IMR-90 (cell line): ENCODE measurements at regions not wholly inside any gene's neighbourhood (a gene's known extent, or its start where the extent isn't known, plus 50 kb on each side); places are given as distances from the start of the nearest gene placed in this dataset.

Experiments used
- ATAC-seq: fragments of 200-7000 bp; cut with Tn5 transposase; 2 replicates; pipeline ENCODE4 v1.9.1; 2020; ENCODE audit warnings: low read depth, mild to moderate bottlenecking, moderate library complexity
- BruUV-seq: library from RNA; stranded (reverse); fragments of 400-500 nt; replicated peaks from 2 replicates; lab custom pipeline; 2021; lab: Mats Ljungman, UMichigan
- CTCF ChIA-PET: fragments of 300-600 bp; formaldehyde crosslinking; extraction: SDS; loops from one replicate; lab custom pipeline; 2021; ENCODE audit warnings: antibody characterized with exemption; lab: Yijun Ruan, JAX
- POLR2A ChIA-PET: fragments of 300-600 bp; sonication (Branson Sonifier 250); formaldehyde crosslinking; loops from one replicate; lab custom pipeline; 2022; ENCODE audit warnings: antibody characterized with exemption; ENCODE audit not compliant: unreplicated experiment; lab: Charles Lee
- DNase-seq: peaks from one replicate; pipeline ENCODE4 v3.0.0; 2013
- H2AFZ ChIP-seq: replicated peaks from 2 replicates; pipeline ENCODE3; 2013; ENCODE audit warnings: low read length, mild to moderate bottlenecking; ENCODE audit not compliant: poor library complexity
- H2AK5ac ChIP-seq: 2 replicates; pipeline ENCODE4 v1.6.1; 2013; ENCODE audit warnings: low read depth, low read length, inconsistent platforms
- H2AK9ac ChIP-seq: replicated peaks from 2 replicates; pipeline ENCODE3; 2013; ENCODE audit warnings: mild to moderate bottlenecking, low read depth, low read length, moderate library complexity; ENCODE audit not compliant: poor library complexity
- H2BK120ac ChIP-seq: 2 replicates; pipeline ENCODE4 v1.6.1; 2013; ENCODE audit warnings: low read depth, low read length, inconsistent platforms
- H2BK15ac ChIP-seq: 3 replicates; pipeline ENCODE4 v1.6.1; 2013; ENCODE audit warnings: low read depth, low read length, inconsistent platforms
- H2BK20ac ChIP-seq: 2 replicates; pipeline ENCODE4 v1.6.1; 2013; ENCODE audit warnings: low read depth, mild to moderate bottlenecking, inconsistent platforms, low read length, moderate library complexity
- H2BK5ac ChIP-seq: 2 replicates; pipeline ENCODE4 v1.6.1; 2013; ENCODE audit warnings: mild to moderate bottlenecking, low read depth, low read length, inconsistent platforms; ENCODE audit not compliant: poor library complexity, severe bottlenecking
- H3K14ac ChIP-seq: replicated peaks from 2 replicates; pipeline ENCODE4 v1.6.1; 2013; ENCODE audit warnings: low read depth, low read length, inconsistent platforms
- H3K18ac ChIP-seq: 2 replicates; pipeline ENCODE4 v1.6.1; 2013; ENCODE audit warnings: low read depth, low read length, control low read depth
- H3K23ac ChIP-seq: 2 replicates; pipeline ENCODE4 v1.6.1; 2013; ENCODE audit warnings: low read depth, low read length, inconsistent platforms
- H3K27ac ChIP-seq: 2 replicates; pipeline ENCODE4 v1.5.1; 2013; ENCODE audit warnings: mild to moderate bottlenecking, control low read depth, low read length; ENCODE audit not compliant: insufficient read depth
- H3K27me3 ChIP-seq: 2 replicates; pipeline ENCODE4 v1.6.1; 2013; ENCODE audit warnings: low read length; ENCODE audit not compliant: control insufficient read depth, insufficient read depth
- H3K36me3 ChIP-seq: 2 replicates; pipeline ENCODE4 v1.6.1; 2013; ENCODE audit warnings: low read length, mixed read lengths; ENCODE audit not compliant: control insufficient read depth, insufficient read depth
- H3K4ac ChIP-seq: 2 replicates; pipeline ENCODE4 v1.6.1; 2013; ENCODE audit warnings: low read depth, low read length, inconsistent platforms
- H3K4me1 ChIP-seq: 2 replicates; pipeline ENCODE4 v1.6.1; 2013; ENCODE audit warnings: low read length, mixed read lengths; ENCODE audit not compliant: control insufficient read depth, insufficient read depth
- H3K4me2 ChIP-seq: 2 replicates; pipeline ENCODE4 v1.6.1; 2013; ENCODE audit warnings: low read depth, mild to moderate bottlenecking, control low read depth, low read length, moderate library complexity
- H3K4me3 ChIP-seq: 2 replicates; pipeline ENCODE4 v1.5.1; 2013; ENCODE audit warnings: low read depth, mild to moderate bottlenecking, control low read depth, low read length, moderate library complexity; ENCODE audit not compliant: insufficient read depth
- H3K56ac ChIP-seq: 2 replicates; pipeline ENCODE4 v1.6.1; 2013; ENCODE audit warnings: low read length, inconsistent platforms; ENCODE audit not compliant: insufficient read depth; ENCODE audit errors: extremely low read depth
- H3K79me1 ChIP-seq, 2 experiments: 2 replicates each; pipeline ENCODE4 v1.6.1; 2013; ENCODE audit warnings: low read length in 2 of 2, inconsistent platforms in 1 of 2, low read depth in 1 of 2
- H3K9ac ChIP-seq: 2 replicates; pipeline ENCODE4 v1.6.1; 2013; ENCODE audit warnings: low read depth, low read length, control low read depth
- H3K9me1 ChIP-seq: 2 replicates; pipeline ENCODE4 v1.6.1; 2013; ENCODE audit warnings: low read length, inconsistent platforms; ENCODE audit not compliant: insufficient read depth
- H3K9me3 ChIP-seq: 2 replicates; pipeline ENCODE4 v1.6.1; 2013; ENCODE audit warnings: low read length; ENCODE audit not compliant: control insufficient read depth, insufficient read depth
- H4K20me1 ChIP-seq: 2 replicates; pipeline ENCODE4 v1.6.1; 2013; ENCODE audit warnings: low read length, inconsistent platforms; ENCODE audit not compliant: insufficient read depth
- H4K5ac ChIP-seq: 2 replicates; pipeline ENCODE4 v1.6.1; 2013; ENCODE audit warnings: mild to moderate bottlenecking, low read depth, low read length, control low read depth
- H4K8ac ChIP-seq, 2 experiments: 2 replicates each; pipeline ENCODE4 v1.6.1; 2013; ENCODE audit warnings: low read depth in 2 of 2, low read length in 2 of 2, control low read depth in 1 of 2, inconsistent platforms in 1 of 2
- H4K91ac ChIP-seq: 2 replicates; pipeline ENCODE4 v1.6.1; 2013; ENCODE audit warnings: low read depth, low read length, inconsistent platforms; ENCODE audit not compliant: insufficient read depth
- CHD1 ChIP-seq: IDR thresholded peaks from 2 replicates; pipeline ENCODE4 v1.6.1; 2012; ENCODE audit warnings: low read depth, low read length, improper control_type of control experiment
- FOS ChIP-seq: fragments of 150-350 bp; IDR thresholded peaks from 2 replicates; pipeline ENCODE4 v1.6.1; 2016; ENCODE audit warnings: low read depth, low read length
- MAZ ChIP-seq: IDR thresholded peaks from 2 replicates; pipeline ENCODE4 v1.6.1; 2012; ENCODE audit warnings: low read depth, mild to moderate bottlenecking, low read length, improper control_type of control experiment, moderate library complexity, borderline replicate concordance
- NFE2L2 ChIP-seq: fragments of 150-350 bp; IDR thresholded peaks from 2 replicates; pipeline ENCODE4 v1.6.1; 2016; ENCODE audit warnings: low read depth, mild to moderate bottlenecking, low read length
- POLR2A ChIP-seq: IDR thresholded peaks from 2 replicates; pipeline ENCODE4 v1.6.1; 2012; ENCODE audit warnings: mild to moderate bottlenecking, low read depth, low read length
- RFX5 ChIP-seq: IDR thresholded peaks from 2 replicates; pipeline ENCODE4 v1.8.0; 2012; ENCODE audit warnings: low read depth, mild to moderate bottlenecking, low read length, moderate library complexity
- WGBS, 2 experiments: methylation state at CpG; one replicate each; pipeline versions ENCODE4 v1.1.5 to v1.1.7; 2013; ENCODE audit warnings: missing lambda C conversion rate in 2 of 2; ENCODE audit not compliant: insufficient read length in 1 of 2; ENCODE audit errors: extremely low coverage in 2 of 2; 5-methylcytosine and 5-hydroxymethylcytosine counted together
- dilution Hi-C: fragments of 300-500 bp; cut with HindIII; formaldehyde crosslinking; loops from one replicate; pipeline ENCODE4 v1.14.3; 2018; ENCODE audit warnings: low sequenced_read_pairs; ENCODE audit not compliant: unreplicated experiment
- in situ Hi-C: fragments of 300-500 bp; cut with MboI; formaldehyde crosslinking; loops from 3 replicates; pipeline ENCODE4 v1.14.3; 2019; ENCODE audit warnings: low sequenced_read_pairs, inconsistent platforms, mixed read lengths
- intact Hi-C: fragments of 100-400 bp; cut with micrococcal nuclease; formaldehyde crosslinking; loops from 2 replicates; pipeline ENCODE4 v1.10.0; 2022

GRCh38 chr1:194151056-194151455, 964.6 kb upstream of the B3GALT2 start:
- WGBS, 2 experiments = 100% methylated on average over 1 of the region's 1 CpG; no CpG with 5 or more reads in 1 of the 2 experiments
- H3K4me1 ChIP-seq = no peaks in the 10 kb centered on the region
- no peak overlapping the region for H3K14ac ChIP-seq
- DNase-seq = no peak
- no peak overlapping the region for H3K56ac ChIP-seq
- POLR2A ChIA-PET = no interaction called here
- H3K36me3 ChIP-seq = no peaks in the 10 kb centered on the region
- H3K9ac ChIP-seq = no peak overlapping the region
- in situ Hi-C loops = no loop called here
- H2AK9ac ChIP-seq = no peak overlapping the region
- H3K27ac ChIP-seq = no peak overlapping the region
- intact Hi-C loops = no loop called here
- no peak overlapping the region for H3K18ac ChIP-seq
- BruUV-seq = no TSS peak
- no peak overlapping the region for H3K23ac ChIP-seq
- no peak overlapping the region for H3K4me2 ChIP-seq
- no peak overlapping the region for H2AK5ac ChIP-seq
- H2AFZ ChIP-seq = no peak overlapping the region
- H3K4me3 ChIP-seq = no peak overlapping the region
- H2BK5ac ChIP-seq = no peak overlapping the region
- no peaks in the 10 kb centered on the region for H3K9me3 ChIP-seq
- H3K27me3 ChIP-seq = no peaks in the 10 kb centered on the region
- no peak overlapping the region for H3K4ac ChIP-seq
- H3K9me1 ChIP-seq = no peaks in the 10 kb centered on the region
- H2BK120ac ChIP-seq = no peak overlapping the region
- H4K20me1 ChIP-seq = no peaks in the 10 kb centered on the region
- dilution Hi-C loops = no loop called here
- H2BK15ac ChIP-seq = no peak overlapping the region
- H3K79me1 ChIP-seq = no peaks in the 10 kb centered on the region
- TF ChIP-seq RFX5 = no peak
- TF ChIP-seq FOS = no peak
- TF ChIP-seq MAZ = no peak
- TF ChIP-seq POLR2A = no peak
- no peak for TF ChIP-seq CHD1
- TF ChIP-seq NFE2L2 = no peak
- CTCF ChIA-PET = no interaction called here
- H4K5ac ChIP-seq = no peak overlapping the region
- no peak overlapping the region for H4K91ac ChIP-seq
- no peak overlapping the region for H4K8ac ChIP-seq
- no peak overlapping the region for H2BK20ac ChIP-seq
- no peak for ATAC-seq
